ENCODE measurements at regions not wholly inside any gene's neighbourhood (a gene's known extent, or its start where the extent isn't known, plus 50 kb on each side); places are given as distances from the start of the nearest gene placed in this dataset.

- H4K8ac ChIP-seq (ENCODE audit: low read depth in 2 of 2, low read length in 2 of 2): peak overlapping the region in 1 of 2 experiments; percentile 43; a peak in 1 of 4 replicates
- no peaks in the 10 kb centered on the region for H4K20me1 ChIP-seq (ENCODE audit: insufficient read depth, low read length)
- TF ChIP-seq NFE2L2 (IDR thresholded peaks at IDR 0.05; ENCODE audit: low read depth, low read length) (no peak), MAZ (IDR thresholded peaks at IDR 0.05; ENCODE audit: borderline replicate concordance, low read depth, low read length) (no peak), FOS (IDR thresholded peaks at IDR 0.05; ENCODE audit: low read depth, low read length) (no peak), RFX5 (IDR thresholded peaks at IDR 0.05; ENCODE audit: low read depth, low read length) (no peak), MXI1 (IDR thresholded peaks at IDR 0.05; ENCODE audit: borderline replicate concordance, low read depth, low read length) (no peak), CTCF (conservative IDR thresholded peaks at IDR 0.05; ENCODE audit: low read depth, low read length) (no peak), POLR2A (IDR thresholded peaks at IDR 0.05; ENCODE audit: low read depth, low read length) (no peak), RAD21 (IDR thresholded peaks at IDR 0.05; ENCODE audit: low read length) (no peak), BHLHE40 (IDR thresholded peaks at IDR 0.05; ENCODE audit: low read depth, low read length) (no peak), CHD1 (IDR thresholded peaks at IDR 0.05; ENCODE audit: low read depth, low read length) (no peak)
- ATAC-seq (ENCODE audit: low read depth) (no peak), DNase-seq (no peak)
- in situ Hi-C loops (cut with MboI; ENCODE audit: low sequenced_read_pairs): loop anchor here (10.0 kb wide), 1 partner anchor 1523 kb away; no protein-coding TSS in a partner anchor
- H2BK15ac ChIP-seq (ENCODE audit: low read depth, low read length): peak overlapping the region; percentile 62; the same call in 2 of the 3 replicates
- peak overlapping the region; percentile 100 for H2AK5ac ChIP-seq (ENCODE audit: low read depth, low read length)
- H3K14ac ChIP-seq (replicated peaks; ENCODE audit: low read depth, low read length): peak overlapping the region; percentile 90
- H3K4ac ChIP-seq (ENCODE audit: low read depth, low read length): peak overlapping the region; percentile 80
- 97% methylated on average over 5 of the region's 10 CpGs; no CpG with 5 or more reads in 1 of the 2 experiments for WGBS, 2 experiments (ENCODE audit: extremely low coverage in 2 of 2, insufficient read length in 1 of 2)
- no peaks in the 10 kb centered on the region for H3K9me3 ChIP-seq (ENCODE audit: control insufficient read depth, insufficient read depth, low read length)
- H2AK9ac ChIP-seq (replicated peaks; ENCODE audit: low read depth, low read length, poor library complexity): no peak overlapping the region
- no peak overlapping the region; the same call in 1 of the 2 replicates for H2BK20ac ChIP-seq (ENCODE audit: low read depth, low read length)
- ChIA-PET CTCF (no interaction called here), POLR2A (ENCODE audit: unreplicated experiment) (no interaction called here)
- peak overlapping the region; percentile 38 for H2AFZ ChIP-seq (replicated peaks; ENCODE audit: low read length, poor library complexity)
- no peaks in the 10 kb centered on the region for H3K27me3 ChIP-seq (ENCODE audit: control insufficient read depth, insufficient read depth, low read length)
- H3K4me1 ChIP-seq (ENCODE audit: control insufficient read depth, insufficient read depth, low read length): peaks cover 9% of the 10 kb centered on the region; the same call in 1 of the 2 replicates
- peak overlapping the region; percentile 46 for H4K91ac ChIP-seq (ENCODE audit: insufficient read depth, low read depth, low read length)
- dilution Hi-C loops (cut with HindIII; ENCODE audit: low sequenced_read_pairs, unreplicated experiment): no loop called here
- peak overlapping the region; percentile 73 for H2BK5ac ChIP-seq (ENCODE audit: low read depth, low read length, poor library complexity, severe bottlenecking)
- no peak overlapping the region for H3K9ac ChIP-seq (ENCODE audit: low read depth, low read length)
- no peak overlapping the region for H3K23ac ChIP-seq (ENCODE audit: low read depth, low read length)
- intact Hi-C loops (cut with micrococcal nuclease): no loop called here
- no peak overlapping the region for H3K4me2 ChIP-seq (ENCODE audit: low read depth, low read length)
- no peak overlapping the region for H3K18ac ChIP-seq (ENCODE audit: low read depth, low read length)
- H3K4me3 ChIP-seq (ENCODE audit: insufficient read depth, low read depth, low read length): no peak overlapping the region
- peaks cover 6% of the 10 kb centered on the region for H3K9me1 ChIP-seq (ENCODE audit: insufficient read depth, low read length)
- no peak overlapping the region for H3K56ac ChIP-seq (ENCODE audit: extremely low read depth, insufficient read depth, low read length)
- peak overlapping the region; percentile 44; the same call in 1 of the 2 replicates for H2BK120ac ChIP-seq (ENCODE audit: low read depth, low read length)
- peaks cover 0 to 11% of the 10 kb centered on the region in 2 experiments; a peak in 1 of 4 replicates for H3K79me1 ChIP-seq (ENCODE audit: low read depth in 1 of 2, low read length in 2 of 2)
- BruUV-seq (replicated peaks): no TSS peak
- H3K36me3 ChIP-seq (ENCODE audit: control insufficient read depth, insufficient read depth, low read length): no peaks in the 10 kb centered on the region
- no peak overlapping the region; the same call in 1 of the 2 replicates for H4K5ac ChIP-seq (ENCODE audit: low read depth, low read length)
- H3K27ac ChIP-seq (ENCODE audit: insufficient read depth, low read length): no peak overlapping the region
These were observed 69.5 kb upstream of the PITRM1 start for GRCh38 chr10:3241967-3242650.
